GM21447 (cell line): ENCODE measurements at regions not wholly inside any gene's neighbourhood (a gene's known extent, or its start where the extent isn't known, plus 50 kb on each side); places are given as distances from the start of the nearest gene placed in this dataset.
"Not testable (repeated sequence)": the region's sequence is repeated elsewhere in the genome, so short reads cannot be mapped to it uniquely, and the experiment has no call there.

Source experiments
- ATAC-seq: cut with Tn5 transposase; IDR thresholded peaks from one replicate; pipeline ENCODE4 v1.9.1; 2021; ENCODE audit not compliant: unreplicated experiment

DNA sequence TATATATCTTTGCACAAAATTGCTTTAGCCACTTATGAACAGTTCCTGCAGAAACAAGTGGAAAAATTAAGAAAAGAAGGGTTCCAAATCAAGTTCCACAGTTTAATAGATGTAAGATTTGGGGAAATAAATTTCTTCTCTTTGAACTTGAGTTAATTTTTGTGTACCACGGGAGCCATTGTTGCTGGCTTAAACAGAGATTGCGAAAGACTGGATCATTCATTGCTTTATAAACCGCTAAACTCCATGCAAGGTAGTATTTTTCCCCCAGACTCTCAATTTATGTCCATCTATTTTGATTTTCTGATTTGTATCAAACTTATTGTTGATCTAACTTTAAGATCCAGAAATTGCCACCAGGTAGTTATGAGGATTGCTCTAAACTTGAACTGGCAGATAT, 246.1 kb upstream of the ADGRL4 start:
- no peak for ATAC-seq

DNA sequence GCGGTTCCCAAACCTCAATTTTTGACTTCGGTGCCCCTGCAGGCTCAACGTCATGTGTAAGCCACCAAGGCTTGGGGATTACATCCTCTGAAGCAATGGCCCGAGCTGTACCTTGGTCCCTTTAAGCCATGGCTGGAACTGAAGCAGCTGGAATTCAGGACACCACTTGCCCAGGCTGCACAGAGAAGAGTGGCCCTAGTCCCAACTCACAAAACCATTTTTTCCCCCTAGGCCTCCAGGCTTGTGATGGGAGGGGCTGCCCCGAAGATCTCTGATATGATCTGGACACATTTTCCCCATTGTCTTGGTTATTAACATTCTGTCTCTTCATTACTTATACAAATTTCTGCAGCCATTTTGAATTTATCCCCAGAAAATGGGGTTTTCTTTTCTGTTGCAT, 233.3 kb upstream of the ADGRL4 start:
- ATAC-seq = no peak

DNA sequence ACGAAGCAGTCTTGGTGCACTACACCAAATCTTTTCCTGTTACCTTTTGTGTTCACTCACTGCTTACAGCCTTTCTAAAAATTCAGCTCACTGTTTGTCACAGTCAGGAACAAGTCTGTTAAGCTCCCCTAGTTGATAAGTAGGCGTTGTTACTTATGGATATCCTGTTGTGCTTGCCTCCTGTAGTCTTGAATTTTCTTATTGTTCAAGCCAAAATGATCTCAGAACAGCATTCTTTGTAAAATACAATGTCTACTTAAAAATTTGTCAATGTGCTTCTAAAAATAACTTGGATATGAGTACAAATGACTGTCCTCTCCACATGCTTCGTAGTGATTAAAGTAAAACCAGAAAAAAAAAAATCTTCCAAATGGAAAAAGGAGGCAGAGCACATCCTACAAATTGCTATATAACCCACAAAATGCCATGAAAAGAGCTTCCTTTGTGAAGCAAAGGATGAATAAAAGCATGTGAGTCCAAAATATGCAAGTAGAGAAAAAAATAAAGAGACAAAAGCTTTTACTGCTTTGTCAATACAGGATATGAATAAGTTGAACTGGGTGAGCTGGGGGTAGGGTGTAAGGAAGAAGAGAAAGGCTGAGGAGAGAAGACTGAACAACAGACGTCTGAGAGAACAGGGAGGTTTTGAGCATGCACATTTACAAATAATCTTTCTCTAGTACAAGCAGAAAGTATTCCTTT, 228.9 kb upstream of the ADGRL4 start:
- ATAC-seq = no peak

DNA sequence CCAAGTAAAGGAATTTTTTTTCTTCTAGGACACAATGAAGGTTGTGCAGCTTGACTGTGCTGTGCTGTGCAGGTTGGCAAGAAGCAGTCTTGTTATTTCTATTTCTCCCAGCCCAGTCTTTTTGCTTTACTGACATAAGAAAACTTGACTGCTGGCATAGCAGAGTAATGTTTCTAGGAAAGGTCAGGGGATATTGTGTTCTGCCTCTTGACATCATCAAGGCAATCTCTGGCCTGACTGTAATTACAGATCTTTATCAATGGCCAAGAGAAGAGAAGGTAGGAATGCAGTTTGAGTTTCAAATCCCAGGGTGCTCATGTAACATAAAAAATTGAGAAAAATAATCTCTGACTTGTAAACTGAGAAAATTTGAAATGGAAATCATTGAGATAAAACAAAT, 226.3 kb upstream of the ADGRL4 start:
- ATAC-seq = no peak

DNA sequence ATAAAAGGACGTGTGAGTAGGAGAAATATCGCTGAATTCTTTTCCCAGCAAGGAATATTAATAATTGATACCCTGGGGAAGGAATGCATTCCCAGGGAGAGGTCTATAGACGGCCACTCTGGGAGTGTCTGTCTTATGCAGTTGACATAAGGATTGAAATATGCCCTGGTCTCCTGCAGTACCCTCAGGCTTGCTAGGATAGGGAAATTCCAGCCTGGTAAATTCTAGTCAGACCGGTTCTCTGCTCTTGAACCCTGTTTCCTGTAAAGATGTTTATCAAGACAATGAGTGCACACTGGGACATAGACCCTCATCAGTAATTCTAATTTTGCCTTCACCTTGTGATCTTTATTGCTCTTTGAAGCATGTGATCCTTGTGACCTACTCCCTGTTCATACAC, 224.2 kb upstream of the ADGRL4 start:
- ATAC-seq = not testable (repeated sequence)

DNA sequence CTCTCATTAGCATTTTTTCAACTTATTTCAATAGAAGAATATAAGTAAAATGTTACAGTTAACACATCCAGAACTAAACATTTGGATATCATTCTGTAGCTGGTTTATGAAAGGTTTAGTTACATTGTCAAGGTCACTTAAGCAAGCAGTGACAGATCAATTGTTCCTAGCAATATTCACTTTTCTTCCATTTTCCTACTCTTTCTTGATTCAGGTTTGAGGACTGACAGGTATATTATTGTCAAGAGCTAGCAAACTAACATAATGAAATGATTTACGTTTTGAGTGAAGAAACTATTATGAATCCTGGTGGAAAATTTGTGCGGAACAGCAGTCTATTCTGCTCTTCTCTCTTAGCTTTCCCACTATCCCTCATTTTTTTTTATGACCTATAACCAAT, 220.4 kb upstream of the ADGRL4 start:
- no peak for ATAC-seq

DNA sequence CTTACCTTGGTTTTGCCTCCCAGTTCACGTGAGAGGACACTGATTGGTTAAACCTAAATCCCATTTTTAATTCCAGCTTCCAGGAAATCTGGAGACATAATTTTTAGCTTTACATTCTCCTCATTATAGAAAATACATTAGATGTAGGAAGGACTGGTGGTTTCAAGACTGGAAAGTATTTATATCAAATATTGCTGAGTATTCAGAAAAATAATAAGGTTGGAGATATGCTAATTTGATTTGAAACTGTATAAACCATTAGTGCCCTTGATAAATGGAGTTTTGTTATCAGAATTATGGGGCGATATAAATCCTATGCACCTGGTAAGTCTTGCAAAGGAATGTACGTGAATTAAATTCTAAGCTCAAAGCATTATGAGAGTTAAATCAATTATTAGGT, 218.0 kb upstream of the ADGRL4 start:
- ATAC-seq = no peak

DNA sequence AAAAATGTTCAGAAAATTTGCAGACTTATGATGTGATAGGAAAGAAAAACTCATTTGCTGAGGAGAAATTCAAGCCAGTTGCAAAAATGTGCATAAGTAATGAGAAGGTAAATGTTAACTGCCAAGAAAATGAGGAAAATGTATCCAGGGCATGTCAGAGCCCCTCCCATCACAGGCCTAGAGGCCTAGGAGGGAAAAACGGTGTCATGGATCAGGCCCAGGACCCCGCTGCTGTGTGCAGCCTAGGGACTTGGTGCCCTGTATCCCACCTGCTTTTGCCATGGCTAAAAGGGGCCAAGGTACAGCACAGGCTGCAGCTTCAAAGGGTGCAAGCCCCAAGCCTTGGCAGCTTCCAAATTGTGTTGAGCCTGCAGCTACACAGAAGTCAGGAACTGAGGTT, 214.0 kb upstream of the ADGRL4 start:
- no peak for ATAC-seq

DNA sequence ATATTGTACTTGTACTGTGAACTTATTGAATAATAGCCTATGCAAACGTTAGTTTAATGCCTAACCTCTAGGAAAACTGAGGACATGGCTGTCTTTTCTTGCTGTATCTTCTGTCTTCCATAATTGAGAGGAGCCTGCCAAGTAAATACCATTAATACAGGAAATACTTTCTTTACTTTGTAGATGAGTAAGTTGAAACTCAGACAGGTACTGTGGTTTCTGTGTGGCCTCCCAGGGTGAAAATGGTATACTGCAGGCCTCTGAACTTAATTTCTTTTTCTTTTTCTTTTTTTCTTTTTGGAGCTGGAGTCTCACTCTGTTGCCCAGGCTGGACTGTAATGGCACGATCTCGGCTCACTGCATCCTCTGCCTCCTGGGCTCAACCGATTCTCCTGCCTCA, 208.8 kb upstream of the ADGRL4 start:
- ATAC-seq = no peak

DNA sequence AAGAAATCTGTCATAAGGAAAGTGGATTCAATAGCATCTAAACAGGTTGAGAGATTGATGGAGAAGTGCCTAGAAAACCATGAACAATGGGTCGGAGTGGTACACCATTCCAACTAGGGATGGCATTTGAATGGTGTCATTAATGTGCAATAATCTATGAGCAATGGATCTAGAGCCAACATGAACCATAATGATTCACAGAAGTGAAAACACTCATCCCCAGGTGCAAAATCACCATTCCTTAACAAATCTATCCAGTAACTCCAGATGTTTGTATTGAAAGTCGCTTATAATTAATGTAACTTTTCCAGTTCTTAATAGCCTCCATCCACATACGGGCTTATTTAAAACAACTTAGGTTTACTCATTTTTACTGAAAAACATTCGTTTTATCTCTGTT, 201.3 kb upstream of the ADGRL4 start:
- no peak for ATAC-seq

DNA sequence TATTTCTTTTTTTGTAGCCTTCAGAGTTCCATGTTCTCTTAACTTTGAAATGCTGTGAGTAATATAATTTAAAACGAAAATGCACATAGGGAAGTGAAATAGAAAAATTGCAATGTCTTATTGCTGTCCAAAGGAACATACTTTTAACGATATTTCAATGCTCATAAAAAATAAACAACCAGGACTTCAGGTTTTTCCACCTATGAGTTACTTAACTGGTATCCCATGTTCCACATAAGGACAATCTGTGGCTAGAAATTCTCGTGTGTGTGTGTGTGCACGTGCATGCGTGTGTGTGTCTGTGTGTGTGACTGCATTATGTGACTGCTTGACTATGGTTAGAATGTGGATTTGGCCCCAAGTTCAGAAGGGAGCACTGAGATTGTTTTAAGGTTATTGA, 200.8 kb upstream of the ADGRL4 start:
- no peak for ATAC-seq

DNA sequence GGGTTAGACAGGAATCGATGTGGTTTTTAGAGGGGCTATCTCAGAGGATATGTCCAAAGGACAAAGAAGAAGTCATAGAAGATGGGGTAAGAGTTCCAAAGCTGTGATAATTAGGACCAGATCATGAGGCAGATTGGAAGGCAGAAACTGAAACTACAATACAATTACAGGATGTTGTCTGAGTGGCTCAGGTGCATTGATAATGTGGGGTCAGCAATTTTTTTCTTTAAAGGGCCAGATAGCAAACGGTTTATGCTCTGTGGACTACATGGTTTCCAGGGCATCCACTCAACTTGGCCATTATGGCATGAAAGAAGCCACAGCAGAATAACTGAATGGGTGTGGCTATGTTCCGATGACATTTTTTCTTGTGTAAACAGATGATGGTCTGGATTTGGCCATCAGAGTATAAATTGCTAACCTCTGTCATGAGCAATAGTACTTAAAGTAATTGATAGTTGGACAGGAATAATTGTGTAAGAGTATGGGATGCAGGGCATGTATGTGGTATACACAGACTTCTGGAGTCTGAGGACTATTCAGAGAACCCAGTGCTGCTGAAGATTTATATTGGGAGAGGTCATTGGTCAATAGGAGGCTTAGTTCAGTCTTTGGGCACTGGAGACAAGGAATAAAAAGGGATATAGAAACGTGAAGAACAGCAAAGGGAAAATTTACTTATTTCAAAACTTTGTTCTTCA, 198.4 kb upstream of the ADGRL4 start:
- no peak for ATAC-seq

DNA sequence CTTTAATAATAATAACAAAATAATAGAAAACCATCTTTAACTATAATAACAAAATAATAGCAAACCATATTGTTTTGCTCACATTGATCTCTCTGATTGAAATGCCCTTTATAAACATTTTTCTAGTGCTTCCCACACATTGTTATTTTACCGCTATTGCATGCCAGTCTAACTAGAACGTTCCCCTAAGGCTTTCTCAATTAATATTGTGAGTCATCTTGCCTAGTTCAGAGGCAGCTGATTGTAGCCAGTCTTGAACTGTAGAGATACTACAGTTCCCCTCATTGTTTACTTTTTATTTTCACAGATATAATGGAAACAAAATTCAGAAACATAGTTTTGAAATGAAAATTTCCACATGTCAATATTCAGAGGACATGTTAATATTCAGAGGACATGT, 192.3 kb upstream of the ADGRL4 start:
- no peak for ATAC-seq

DNA sequence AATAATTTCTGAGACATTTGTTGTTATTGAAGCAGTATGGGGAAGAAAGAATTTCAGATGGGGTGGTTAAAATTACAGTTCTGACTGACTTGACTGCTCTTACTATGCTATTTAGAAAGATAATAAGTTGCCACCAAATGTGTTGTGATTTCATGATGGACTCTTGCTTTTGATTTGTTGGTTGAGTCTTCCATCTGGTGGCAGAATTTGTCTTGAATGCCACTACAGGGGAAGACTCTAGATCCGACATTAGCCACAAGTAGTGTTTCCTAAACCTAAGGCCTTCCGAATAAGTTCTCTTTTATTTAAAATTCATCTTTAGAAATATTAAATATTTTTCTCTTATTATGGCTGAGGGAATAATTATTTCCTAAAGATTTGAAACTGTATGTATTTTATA, 190.9 kb upstream of the ADGRL4 start:
- no peak for ATAC-seq

DNA sequence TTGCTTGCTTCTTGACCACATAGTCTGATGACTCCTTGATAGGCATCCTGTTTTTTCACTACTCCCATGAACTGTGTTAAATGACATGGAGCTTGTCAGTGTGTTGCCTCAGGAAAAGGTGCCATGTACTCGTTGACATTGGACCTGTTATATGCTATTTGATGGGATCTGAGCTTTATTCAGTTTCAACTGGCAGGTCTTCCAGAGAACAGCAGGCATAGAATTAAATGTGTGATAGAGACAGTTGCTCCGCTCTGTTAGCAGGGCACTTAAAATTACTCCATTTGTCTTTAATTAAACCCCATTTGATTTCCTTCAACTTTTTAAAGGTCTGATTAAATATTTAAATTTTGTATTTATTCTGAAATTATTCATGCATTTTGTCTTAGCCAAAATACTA, 189.7 kb upstream of the ADGRL4 start:
- no peak for ATAC-seq

DNA sequence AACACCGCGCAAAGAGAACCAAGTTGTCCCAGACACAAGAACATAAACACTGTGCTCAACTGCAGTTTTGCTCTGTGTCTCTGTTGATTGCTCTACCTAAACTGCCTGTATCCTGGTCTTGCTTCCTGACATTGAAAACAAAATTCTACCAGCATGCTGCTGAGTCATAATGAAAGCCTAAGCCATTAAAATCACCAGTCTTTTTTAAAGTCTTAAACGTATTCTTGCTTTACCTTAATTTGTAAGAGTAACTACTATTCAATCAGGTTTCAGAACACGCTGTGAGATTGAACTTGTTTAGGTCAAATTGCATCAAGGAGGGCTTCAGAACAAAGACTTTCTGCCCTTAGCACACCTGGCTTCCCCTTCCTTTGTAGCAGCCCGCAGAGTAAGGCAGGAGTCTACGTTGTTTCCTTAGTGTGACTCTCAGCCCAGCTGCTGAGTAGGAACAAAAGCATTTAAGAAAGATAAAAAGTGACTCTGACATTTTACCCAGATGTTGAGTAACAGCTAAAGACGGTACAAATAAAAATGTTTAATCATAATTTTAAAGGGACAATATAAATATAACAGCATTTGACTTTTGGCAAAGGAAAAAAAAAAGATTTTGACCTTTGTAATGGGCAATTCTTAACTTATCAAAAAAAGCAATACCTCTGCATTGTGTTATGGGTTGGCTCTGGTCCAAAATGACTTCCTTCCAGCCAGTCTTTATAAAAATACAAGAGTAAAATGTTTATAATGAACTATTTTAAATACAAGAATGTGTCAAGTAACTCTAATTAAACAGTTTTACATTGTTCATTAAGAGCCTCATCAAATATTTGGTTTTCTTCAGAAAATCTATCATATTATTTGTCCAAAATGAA, 186.9 kb upstream of the ADGRL4 start:
- peak; percentile 69 for ATAC-seq

DNA sequence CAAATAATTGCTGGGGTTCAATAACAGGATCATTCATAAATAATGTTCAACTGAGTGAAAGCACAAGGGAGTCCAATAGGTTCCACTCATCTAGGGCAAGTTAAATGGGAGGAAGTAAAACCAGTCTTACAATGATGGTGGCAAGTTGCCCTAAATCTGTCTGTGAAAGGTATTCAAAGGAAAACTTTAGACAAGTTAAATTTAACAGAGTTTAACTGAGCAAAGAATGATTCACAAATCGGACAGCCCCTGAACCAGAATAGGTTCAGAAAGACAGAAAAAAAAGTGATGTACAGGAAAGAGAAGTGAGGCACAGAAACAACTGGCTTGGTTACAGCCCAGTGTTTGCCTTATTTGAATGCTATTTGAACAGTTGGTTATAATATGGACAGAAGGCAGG, 183.5 kb upstream of the ADGRL4 start:
- peak; percentile 62 for ATAC-seq

DNA sequence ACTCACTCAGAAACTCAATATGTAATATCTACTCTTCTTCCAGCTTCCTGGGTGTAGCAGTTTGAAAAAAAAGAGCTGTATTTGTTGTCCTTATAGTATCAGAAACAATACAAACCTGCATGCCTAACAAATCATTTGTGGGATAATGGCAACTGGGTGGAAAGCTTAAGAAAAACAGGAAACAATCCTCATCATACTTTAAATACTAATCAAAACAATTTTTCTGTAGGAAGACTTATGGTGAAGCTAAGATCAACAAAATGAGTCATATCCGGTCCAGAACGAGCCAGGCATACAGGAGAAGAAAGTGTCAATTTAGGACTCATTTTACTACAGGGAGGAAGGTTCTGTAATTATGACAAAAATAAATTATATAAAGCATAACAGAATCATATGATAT, 181.8 kb upstream of the ADGRL4 start:
- no peak for ATAC-seq

DNA sequence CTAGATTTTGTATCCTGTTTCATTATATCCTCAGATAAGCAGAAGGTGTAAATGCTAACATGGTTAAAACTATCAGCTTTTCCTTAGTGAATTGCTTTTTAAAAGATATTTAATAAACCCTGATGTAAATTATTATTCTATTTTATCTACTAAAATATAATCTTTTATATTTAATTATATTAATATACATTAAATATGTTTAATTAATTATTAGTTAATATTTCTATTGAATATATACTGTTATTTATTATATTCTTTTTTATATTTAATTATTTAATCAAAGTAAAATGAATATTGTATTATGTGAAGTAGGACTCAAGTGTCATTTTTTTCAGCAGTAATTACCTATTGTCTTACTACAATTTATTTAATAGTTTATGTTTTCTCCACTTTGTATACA, 179.7 kb upstream of the ADGRL4 start:
- ATAC-seq = no peak

DNA sequence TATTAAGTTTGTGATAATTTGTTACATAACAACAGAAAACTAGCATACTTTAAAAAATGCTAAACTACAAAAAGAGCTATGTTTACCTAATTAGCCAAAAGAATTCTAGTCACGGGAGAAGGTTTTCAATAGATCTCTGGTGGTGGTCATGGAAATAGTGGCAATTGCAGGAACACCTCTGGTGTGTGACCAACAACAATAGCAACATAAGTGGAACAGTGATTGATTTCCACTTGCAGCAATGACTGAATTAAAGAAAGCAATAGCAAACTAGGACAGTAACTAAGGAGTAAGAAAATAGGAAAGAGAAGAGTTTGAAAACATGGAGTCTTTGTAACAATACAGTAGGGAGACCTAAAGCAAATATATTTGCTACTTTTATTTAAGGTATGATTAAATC, 171.3 kb upstream of the ADGRL4 start:
- ATAC-seq = no peak

DNA sequence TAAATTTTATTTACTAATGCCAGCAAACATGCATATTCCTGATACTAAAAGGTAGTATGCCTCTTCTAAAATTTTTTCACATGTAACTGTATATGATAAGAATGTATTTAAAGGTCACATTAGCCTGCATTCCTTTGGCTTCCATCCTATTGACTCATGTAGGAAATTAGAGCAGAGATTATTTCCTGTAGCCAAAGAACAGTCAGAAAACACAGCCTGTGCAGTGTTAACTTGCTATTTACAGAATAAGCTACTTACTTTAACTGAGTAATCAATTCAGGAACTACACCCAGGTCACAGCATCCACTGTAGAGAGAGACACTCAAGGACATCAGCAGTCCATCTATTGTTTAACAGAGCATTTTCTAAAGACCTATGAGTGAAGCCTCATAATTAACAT, 154.5 kb upstream of the ADGRL4 start:
- ATAC-seq = no peak

DNA sequence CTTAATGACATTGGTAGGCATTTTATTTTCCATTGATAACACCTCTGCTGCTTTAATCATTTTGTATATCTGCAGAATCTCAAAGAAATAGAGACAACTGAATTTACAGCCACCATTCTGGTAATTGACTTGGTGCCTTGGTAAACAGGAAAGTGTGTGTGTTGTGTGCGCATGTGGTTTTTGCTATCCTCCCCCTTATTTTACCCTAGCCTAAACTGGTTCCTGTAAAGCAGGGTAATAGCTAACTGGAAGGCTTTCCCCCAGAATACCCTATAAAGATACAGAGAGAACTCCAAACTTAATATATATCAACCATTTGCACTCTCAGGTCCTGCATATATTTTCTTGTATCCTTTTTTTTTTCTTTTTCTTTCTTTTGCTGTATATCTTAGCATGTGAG, 149.5 kb upstream of the ADGRL4 start:
- ATAC-seq = no peak
